Astrocyte (in vitro differentiated cells and primary cell): ENCODE measurements at regions not wholly inside any gene's neighbourhood (a gene's known extent, or its start where the extent isn't known, plus 50 kb on each side); places are given as distances from the start of the nearest gene placed in this dataset.

ENCODE experiments used
- DNase-seq: peaks from one replicate; pipeline ENCODE4 v3.0.0-alpha.2; 2010; ENCODE audit warnings: low read depth
- FAIRE-seq: peaks from 2 replicates; lab custom pipeline; 2011; peaks lifted over from hg19 to GRCh38; lab: Jason Lieb, UNC
- H2AFZ ChIP-seq: 2 replicates; pipeline ENCODE4 v1.6.0; 2012; ENCODE audit warnings: low read depth, low read length, inconsistent platforms
- H3K27ac ChIP-seq: 2 replicates; pipeline ENCODE4 v1.5.1; 2011; ENCODE audit warnings: low read depth, low read length, inconsistent platforms
- H3K27me3 ChIP-seq: 2 replicates; pipeline ENCODE4 v1.6.0; 2011; ENCODE audit warnings: low read length, inconsistent platforms; ENCODE audit not compliant: insufficient read depth
- H3K36me3 ChIP-seq: 2 replicates; pipeline ENCODE4 v1.5.1; 2011; ENCODE audit warnings: low read length, inconsistent platforms; ENCODE audit not compliant: insufficient read depth
- H3K4me1 ChIP-seq: 2 replicates; pipeline ENCODE4 v1.5.1; 2011; ENCODE audit warnings: low read length, inconsistent platforms; ENCODE audit not compliant: insufficient read depth
- H3K4me2 ChIP-seq: 2 replicates; pipeline ENCODE4 v1.6.0; 2012; ENCODE audit warnings: low read length, inconsistent platforms
- H3K4me3 ChIP-seq: 2 replicates; pipeline ENCODE4 v1.5.1; 2011; ENCODE audit warnings: low read depth, mild to moderate bottlenecking, low read length, inconsistent platforms; ENCODE audit not compliant: insufficient read depth
- H3K79me2 ChIP-seq: 2 replicates; pipeline ENCODE4 v1.6.0; 2012; ENCODE audit warnings: mild to moderate bottlenecking, low read length, inconsistent platforms; ENCODE audit not compliant: insufficient read depth
- H3K9ac ChIP-seq: 2 replicates; pipeline ENCODE4 v1.6.0; 2012; ENCODE audit warnings: mild to moderate bottlenecking, low read length, inconsistent platforms
- H3K9me3 ChIP-seq: 2 replicates; pipeline ENCODE4 v1.5.1; 2012; ENCODE audit warnings: low read depth, mild to moderate bottlenecking, low read length, inconsistent platforms; ENCODE audit not compliant: insufficient read depth
- H4K20me1 ChIP-seq: 2 replicates; pipeline ENCODE4 v1.6.0; 2012; ENCODE audit warnings: low read length, inconsistent platforms; ENCODE audit not compliant: insufficient read depth
- H3K27ac Mint-ChIP-seq: one replicate; pipeline ENCODE4 v1.8.0; 2021; ENCODE audit warnings: mild to moderate bottlenecking, mixed read lengths; ENCODE audit not compliant: unreplicated experiment
- H3K27me3 Mint-ChIP-seq: one replicate; pipeline ENCODE4 v1.8.0; 2021; ENCODE audit warnings: low read depth, mixed read lengths; ENCODE audit not compliant: unreplicated experiment
- H3K36me3 Mint-ChIP-seq: one replicate; pipeline ENCODE4 v1.8.0; 2021; ENCODE audit warnings: low read depth, mixed read lengths; ENCODE audit not compliant: unreplicated experiment
- H3K4me1 Mint-ChIP-seq: one replicate; pipeline ENCODE4 v1.8.0; 2021; ENCODE audit warnings: low read depth, mixed read lengths; ENCODE audit not compliant: unreplicated experiment
- H3K4me3 Mint-ChIP-seq: one replicate; pipeline ENCODE4 v1.8.0; 2021; ENCODE audit warnings: mild to moderate bottlenecking, moderate library complexity, mixed read lengths; ENCODE audit not compliant: unreplicated experiment
- H3K9me3 Mint-ChIP-seq: one replicate; pipeline ENCODE4 v1.8.0; 2021; ENCODE audit warnings: mild to moderate bottlenecking, mixed read lengths; ENCODE audit not compliant: unreplicated experiment
- CTCF ChIP-seq: IDR thresholded peaks from 2 replicates; pipeline ENCODE4 v1.5.1; 2011; ENCODE audit warnings: low read depth, mild to moderate bottlenecking, inconsistent platforms, low read length, moderate library complexity; ENCODE audit not compliant: insufficient read depth
- EZH2 ChIP-seq: IDR thresholded peaks from 2 replicates; pipeline ENCODE4 v1.6.1; 2012; ENCODE audit warnings: mild to moderate bottlenecking, low read length, inconsistent platforms; ENCODE audit not compliant: insufficient read depth

GRCh38 chr15:81947548-81947947, 98.3 kb downstream of the MEX3B start:
- TF ChIP-seq CTCF, result no peak
- TF ChIP-seq EZH2, result no peak
- Mint-ChIP-seq H3K4me3 (no peak overlapping the region), H3K4me1 (peaks cover 12% of the 10 kb centered on the region), H3K27ac (no peak overlapping the region), H3K9me3 (peaks cover 1% of the 10 kb centered on the region), H3K27me3 (peaks cover 2% of the 10 kb centered on the region), H3K36me3 (no peaks in the 10 kb centered on the region)
- no peaks in the 10 kb centered on the region for H3K79me2 ChIP-seq
- no peak overlapping the region for H3K4me3 ChIP-seq
- no peak overlapping the region for H3K9ac ChIP-seq
- peak overlapping the region; percentile 17 for H3K27ac ChIP-seq
- H3K4me2 ChIP-seq, result no peak overlapping the region
- no peaks in the 10 kb centered on the region for H3K36me3 ChIP-seq
- peaks cover 12% of the 10 kb centered on the region for H3K4me1 ChIP-seq
- no peaks in the 10 kb centered on the region for H3K27me3 ChIP-seq
- DNase-seq (peak; percentile 24), FAIRE-seq (peak; percentile 43)
- H2AFZ ChIP-seq, result no peak overlapping the region
- no peaks in the 10 kb centered on the region for H3K9me3 ChIP-seq
- H4K20me1 ChIP-seq, result no peaks in the 10 kb centered on the region

- DNase-seq, result no peak
- Histone ChIP-seq H3K27me3 (no peaks in the 10 kb centered on the region), H3K36me3 (no peaks in the 10 kb centered on the region), H3K4me2 (no peak overlapping the region), H3K4me1 (peaks cover 10% of the 10 kb centered on the region), H3K27ac (no peak overlapping the region), H3K4me3 (no peak overlapping the region), H3K9ac (no peak overlapping the region), H3K79me2 (no peaks in the 10 kb centered on the region), H3K9me3 (no peaks in the 10 kb centered on the region), H2AFZ (no peak overlapping the region), H4K20me1 (no peaks in the 10 kb centered on the region)
- TF ChIP-seq EZH2 (no peak), CTCF (no peak)
- Mint-ChIP-seq H3K27ac (no peak overlapping the region), H3K27me3 (peaks cover 3% of the 10 kb centered on the region), H3K9me3 (peaks cover 1% of the 10 kb centered on the region), H3K36me3 (no peaks in the 10 kb centered on the region), H3K4me3 (no peak overlapping the region), H3K4me1 (peaks cover 19% of the 10 kb centered on the region)
- no peak for FAIRE-seq
Measured at GRCh38 chr15:81945014-81945615, 100.7 kb downstream of the MEX3B start.

- Histone ChIP-seq H3K9me3 (no peaks in the 10 kb centered on the region), H2AFZ (no peak overlapping the region), H3K9ac (no peak overlapping the region), H3K4me2 (no peak overlapping the region), H3K4me3 (no peak overlapping the region), H3K4me1 (peaks cover 8% of the 10 kb centered on the region), H3K36me3 (no peaks in the 10 kb centered on the region), H4K20me1 (no peaks in the 10 kb centered on the region), H3K27ac (no peak overlapping the region), H3K27me3 (no peaks in the 10 kb centered on the region), H3K79me2 (no peaks in the 10 kb centered on the region)
- H3K27me3 Mint-ChIP-seq, result peaks cover 3% of the 10 kb centered on the region
- H3K4me3 Mint-ChIP-seq, result no peak overlapping the region
- DNase-seq (no peak), FAIRE-seq (no peak)
- peaks cover 1% of the 10 kb centered on the region for H3K9me3 Mint-ChIP-seq
- no peak overlapping the region for H3K27ac Mint-ChIP-seq
- TF ChIP-seq EZH2, result no peak
- no peak for TF ChIP-seq CTCF
- no peaks in the 10 kb centered on the region for H3K36me3 Mint-ChIP-seq
- H3K4me1 Mint-ChIP-seq, result peaks cover 20% of the 10 kb centered on the region
Measured at GRCh38 chr15:81942655-81943195, 103.1 kb downstream of the MEX3B start.
